Stimulated activated CD4-positive, alpha-beta T cell treated with anti-CD3 and anti-CD28 coated beads, Interleukin-2, amount 100 ng/mL, for 4 hours (primary cell): ENCODE measurements at regions not wholly inside any gene's neighbourhood (a gene's known extent, or its start where the extent isn't known, plus 50 kb on each side); places are given as distances from the start of the nearest gene placed in this dataset.

Experiments used
- DNase-seq: peaks from one replicate; pipeline ENCODE4 v3.0.0-alpha.2; 2020; ENCODE audit warnings: low read depth

GRCh38 chr12:94062796-94063635, 85.4 kb upstream of the PLXNC1 start:
- no peak for DNase-seq

- DNase-seq: no peak
Observed at GRCh38 chr12:94070520-94070919, 77.9 kb upstream of the PLXNC1 start.

- DNase-seq: no peak
Observed at GRCh38 chr12:94071258-94071657, 77.1 kb upstream of the PLXNC1 start.

- DNase-seq: no peak
Observed at GRCh38 chr12:94073441-94074051, 74.8 kb upstream of the PLXNC1 start.

- DNase-seq: no peak
Observed at GRCh38 chr12:94074216-94074979, 74.0 kb upstream of the PLXNC1 start.

- no peak for DNase-seq
Observed at GRCh38 chr12:94074980-94075629, 73.3 kb upstream of the PLXNC1 start.

- DNase-seq: no peak
Observed at GRCh38 chr12:94077209-94077608, 71.2 kb upstream of the PLXNC1 start.

GRCh38 chr12:94078138-94078723, 70.1 kb upstream of the PLXNC1 start:
- DNase-seq: no peak

- no peak for DNase-seq
Observed at GRCh38 chr12:94078736-94079509, 69.5 kb upstream of the PLXNC1 start.

GRCh38 chr12:94079566-94080340, 68.6 kb upstream of the PLXNC1 start:
- DNase-seq: no peak

GRCh38 chr12:94080341-94081009, 67.9 kb upstream of the PLXNC1 start:
- no peak for DNase-seq

- no peak for DNase-seq
Observed at GRCh38 chr12:94082690-94083089, 65.7 kb upstream of the PLXNC1 start.

- DNase-seq: no peak
Observed at GRCh38 chr12:94089891-94090290, 58.5 kb upstream of the PLXNC1 start.

GRCh38 chr12:94091624-94092023, 56.8 kb upstream of the PLXNC1 start:
- no peak for DNase-seq

- no peak for DNase-seq
Observed at GRCh38 chr12:94092516-94093241, 55.7 kb upstream of the PLXNC1 start.

GRCh38 chr12:94094700-94095099, 53.7 kb upstream of the PLXNC1 start:
- DNase-seq: no peak

- no peak for DNase-seq
Observed at GRCh38 chr12:94095618-94096017, 52.8 kb upstream of the PLXNC1 start.

GRCh38 chr12:94098466-94098865, 49.9 kb upstream of the PLXNC1 start:
- no peak for DNase-seq
